ENCODE measurements at regions not wholly inside any gene's neighbourhood (a gene's known extent, or its start where the extent isn't known, plus 50 kb on each side); places are given as distances from the start of the nearest gene placed in this dataset.

- H3K27me3 ChIP-seq (replicated peaks; ENCODE audit: insufficient read depth, low read length): no peaks in the 10 kb centered on the region
- no peak overlapping the region for H3K4me3 ChIP-seq (ENCODE audit: low read length)
- H3K9me3 ChIP-seq (replicated peaks; ENCODE audit: insufficient read depth, low read length): no peaks in the 10 kb centered on the region
- H3F3A ChIP-seq (ENCODE audit: insufficient read depth, low read length): no peaks in the 10 kb centered on the region
- no peak for TF ChIP-seq EZH2phosphoT487 (IDR thresholded peaks at IDR 0.05; ENCODE audit: low read length)
- TF ChIP-seq, protein P1, sequence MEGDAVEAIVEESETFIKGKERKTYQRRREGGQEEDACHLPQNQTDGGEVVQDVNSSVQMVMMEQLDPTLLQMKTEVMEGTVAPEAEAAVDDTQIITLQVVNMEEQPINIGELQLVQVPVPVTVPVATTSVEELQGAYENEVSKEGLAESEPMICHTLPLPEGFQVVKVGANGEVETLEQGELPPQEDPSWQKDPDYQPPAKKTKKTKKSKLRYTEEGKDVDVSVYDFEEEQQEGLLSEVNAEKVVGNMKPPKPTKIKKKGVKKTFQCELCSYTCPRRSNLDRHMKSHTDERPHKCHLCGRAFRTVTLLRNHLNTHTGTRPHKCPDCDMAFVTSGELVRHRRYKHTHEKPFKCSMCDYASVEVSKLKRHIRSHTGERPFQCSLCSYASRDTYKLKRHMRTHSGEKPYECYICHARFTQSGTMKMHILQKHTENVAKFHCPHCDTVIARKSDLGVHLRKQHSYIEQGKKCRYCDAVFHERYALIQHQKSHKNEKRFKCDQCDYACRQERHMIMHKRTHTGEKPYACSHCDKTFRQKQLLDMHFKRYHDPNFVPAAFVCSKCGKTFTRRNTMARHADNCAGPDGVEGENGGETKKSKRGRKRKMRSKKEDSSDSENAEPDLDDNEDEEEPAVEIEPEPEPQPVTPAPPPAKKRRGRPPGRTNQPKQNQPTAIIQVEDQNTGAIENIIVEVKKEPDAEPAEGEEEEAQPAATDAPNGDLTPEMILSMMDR (IDR thresholded peaks at IDR 0.05; ENCODE audit: low read length): peak; percentile 25; the same call in 1 of the 2 replicates
- H3K79me2 ChIP-seq (ENCODE audit: low read length): no peaks in the 10 kb centered on the region
- no peaks in the 10 kb centered on the region for H4K20me1 ChIP-seq (ENCODE audit: insufficient read depth, low read length)
- H3K27ac ChIP-seq (ENCODE audit: low read length): no peak overlapping the region
- H3K9me2 ChIP-seq (replicated peaks; ENCODE audit: insufficient read depth, low read length): no peaks in the 10 kb centered on the region
- H2AFZ ChIP-seq (ENCODE audit: low read length): no peak overlapping the region
- no peak for DNase-seq
- H3K4me2 ChIP-seq (ENCODE audit: low read depth, low read length): no peak overlapping the region
- H3K9ac ChIP-seq (ENCODE audit: low read length): no peak overlapping the region
- H3K4me1 ChIP-seq (ENCODE audit: low read length): no peaks in the 10 kb centered on the region
- H3K36me3 ChIP-seq (replicated peaks; ENCODE audit: insufficient read depth, low read length): no peaks in the 10 kb centered on the region
These were observed 395.5 kb downstream of the TMEM114 start for GRCh38 chr16:8194794-8195193.

DNA sequence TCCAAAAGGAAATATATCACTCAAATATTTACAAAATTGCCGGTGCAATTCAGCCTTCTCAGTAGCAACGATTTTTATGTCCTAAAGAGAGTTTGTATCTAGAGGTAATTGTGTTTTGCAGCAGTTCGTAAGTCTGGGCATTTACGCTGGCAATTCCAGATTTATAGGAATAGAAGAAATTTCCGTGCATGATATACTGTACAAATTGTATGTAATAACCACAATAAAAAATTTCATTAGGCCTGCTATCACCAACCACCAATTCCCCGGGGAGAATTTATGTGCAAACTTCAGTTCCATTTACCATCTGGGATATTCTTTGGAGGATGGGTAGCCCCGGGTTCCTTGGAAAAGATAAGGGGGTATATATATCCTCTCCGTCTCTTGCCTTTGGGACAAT, 401.5 kb downstream of the TMEM114 start:
- no peak for DNase-seq
- TF ChIP-seq EZH2 (optimal IDR thresholded peaks at IDR 0.05; ENCODE audit: low read depth, low read length): no peak
- no peak for TF ChIP-seq EZH2phosphoT487 (IDR thresholded peaks at IDR 0.05; ENCODE audit: low read length)
- Histone ChIP-seq H3K36me3 (replicated peaks; ENCODE audit: insufficient read depth, low read length) (no peaks in the 10 kb centered on the region), H3K4me1 (ENCODE audit: low read length) (no peaks in the 10 kb centered on the region), H3K9me3 (replicated peaks; ENCODE audit: insufficient read depth, low read length) (no peaks in the 10 kb centered on the region), H3K9me2 (replicated peaks; ENCODE audit: insufficient read depth, low read length) (no peaks in the 10 kb centered on the region), H3K27ac (ENCODE audit: low read length) (no peak overlapping the region), H2AFZ (ENCODE audit: low read length) (no peak overlapping the region), H3K4me2 (ENCODE audit: low read depth, low read length) (no peak overlapping the region), H3K79me2 (ENCODE audit: low read length) (no peaks in the 10 kb centered on the region), H3F3A (ENCODE audit: insufficient read depth, low read length) (no peaks in the 10 kb centered on the region), H3K27me3 (replicated peaks; ENCODE audit: insufficient read depth, low read length) (no peaks in the 10 kb centered on the region), H4K20me1 (ENCODE audit: insufficient read depth, low read length) (no peaks in the 10 kb centered on the region), H3K4me3 (ENCODE audit: low read length) (no peak overlapping the region), H3K9ac (ENCODE audit: low read length) (no peak overlapping the region)

DNA sequence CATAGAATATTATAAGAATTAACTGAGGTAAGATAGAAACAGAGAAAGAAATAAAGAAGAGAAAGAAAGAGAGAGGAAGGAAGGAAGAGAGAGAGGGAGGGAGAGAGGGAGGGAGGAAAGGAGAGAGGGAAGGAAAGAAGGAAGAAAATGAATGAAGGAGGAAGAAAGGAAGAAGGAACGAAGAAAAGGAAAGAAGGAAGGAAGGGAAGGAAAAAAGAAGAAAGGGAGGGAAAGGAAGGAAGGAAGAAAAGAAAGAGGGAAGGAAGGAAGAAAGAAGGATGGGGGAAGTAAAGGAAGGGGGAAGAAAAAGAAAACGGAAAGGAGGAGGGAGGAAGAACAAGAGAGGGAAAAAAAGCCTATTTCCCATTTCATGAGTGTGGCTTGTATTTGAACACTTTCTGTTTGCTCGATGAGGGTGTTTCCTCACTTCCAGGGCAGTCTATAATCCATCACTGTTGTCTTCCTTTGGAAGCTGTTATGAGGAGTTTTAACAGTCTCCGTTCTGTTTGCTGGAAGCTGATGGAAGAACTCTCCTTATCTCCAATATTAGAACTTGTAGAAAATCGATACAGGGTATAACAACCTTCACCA, 402.4 kb downstream of the TMEM114 start:
- Histone ChIP-seq H3K27me3 (replicated peaks; ENCODE audit: insufficient read depth, low read length) (no peaks in the 10 kb centered on the region), H3K4me3 (ENCODE audit: low read length) (no peak overlapping the region), H3F3A (ENCODE audit: insufficient read depth, low read length) (no peaks in the 10 kb centered on the region), H3K27ac (ENCODE audit: low read length) (no peak overlapping the region), H3K9ac (ENCODE audit: low read length) (no peak overlapping the region), H2AFZ (ENCODE audit: low read length) (no peak overlapping the region), H3K36me3 (replicated peaks; ENCODE audit: insufficient read depth, low read length) (no peaks in the 10 kb centered on the region), H3K79me2 (ENCODE audit: low read length) (no peaks in the 10 kb centered on the region), H3K9me2 (replicated peaks; ENCODE audit: insufficient read depth, low read length) (no peaks in the 10 kb centered on the region), H4K20me1 (ENCODE audit: insufficient read depth, low read length) (no peaks in the 10 kb centered on the region), H3K4me1 (ENCODE audit: low read length) (no peaks in the 10 kb centered on the region), H3K9me3 (replicated peaks; ENCODE audit: insufficient read depth, low read length) (no peaks in the 10 kb centered on the region), H3K4me2 (ENCODE audit: low read depth, low read length) (no peak overlapping the region)
- TF ChIP-seq, protein P1 (IDR thresholded peaks at IDR 0.05; ENCODE audit: low read length): no peak
- no peak for TF ChIP-seq EZH2phosphoT487 (IDR thresholded peaks at IDR 0.05; ENCODE audit: low read length)
- no peak for TF ChIP-seq EZH2 (optimal IDR thresholded peaks at IDR 0.05; ENCODE audit: low read depth, low read length)
- DNase-seq: no peak

- no peaks in the 10 kb centered on the region for H3K79me2 ChIP-seq (ENCODE audit: low read length)
- no peaks in the 10 kb centered on the region for H3K27me3 ChIP-seq (replicated peaks; ENCODE audit: insufficient read depth, low read length)
These were observed 405.5 kb downstream of the TMEM114 start for GRCh38 chr16:8184854-8185253.

More at GRCh38 chr16:8184854-8185253, 405.5 kb downstream of the TMEM114 start:
- H3F3A ChIP-seq (ENCODE audit: insufficient read depth, low read length): no peaks in the 10 kb centered on the region
- no peaks in the 10 kb centered on the region for H3K4me1 ChIP-seq (ENCODE audit: low read length)
- H3K9me2 ChIP-seq (replicated peaks; ENCODE audit: insufficient read depth, low read length): no peaks in the 10 kb centered on the region
- no peaks in the 10 kb centered on the region for H3K9me3 ChIP-seq (replicated peaks; ENCODE audit: insufficient read depth, low read length)
- H3K36me3 ChIP-seq (replicated peaks; ENCODE audit: insufficient read depth, low read length): no peaks in the 10 kb centered on the region
- H2AFZ ChIP-seq (ENCODE audit: low read length): no peak overlapping the region
- no peak overlapping the region for H3K4me3 ChIP-seq (ENCODE audit: low read length)
- H4K20me1 ChIP-seq (ENCODE audit: insufficient read depth, low read length): no peaks in the 10 kb centered on the region
- no peak overlapping the region for H3K9ac ChIP-seq (ENCODE audit: low read length)
- no peak for DNase-seq
- no peak overlapping the region for H3K27ac ChIP-seq (ENCODE audit: low read length)
- TF ChIP-seq EZH2phosphoT487 (IDR thresholded peaks at IDR 0.05; ENCODE audit: low read length) (no peak), EZH2 (optimal IDR thresholded peaks at IDR 0.05; ENCODE audit: low read depth, low read length) (no peak)
- TF ChIP-seq, protein P1 (IDR thresholded peaks at IDR 0.05; ENCODE audit: low read length): no peak
- H3K4me2 ChIP-seq (ENCODE audit: low read depth, low read length): no peak overlapping the region

All from MM.1S (cell line).